GM18508 (cell line): ENCODE measurements at regions not wholly inside any gene's neighbourhood (a gene's known extent, or its start where the extent isn't known, plus 50 kb on each side); places are given as distances from the start of the nearest gene placed in this dataset.
"Not testable (repeated sequence)": the region's sequence is repeated elsewhere in the genome, so short reads cannot be mapped to it uniquely, and the experiment has no call there.

ENCODE experiments used
- ATAC-seq: cut with Tn5 transposase; IDR thresholded peaks from one replicate; pipeline ENCODE4 v1.9.1; 2021; ENCODE audit warnings: moderate number of reproducible peaks; ENCODE audit not compliant: insufficient read depth, unreplicated experiment

GRCh38 chr13:105838231-105838630, 697.2 kb downstream of the EFNB2 start:
- ATAC-seq, result no peak

- ATAC-seq, result not testable (repeated sequence)
These were observed 698.2 kb downstream of the EFNB2 start for GRCh38 chr13:105837295-105837694.

- no peak for ATAC-seq
These were observed 704.6 kb downstream of the EFNB2 start for GRCh38 chr13:105830821-105831220.

DNA sequence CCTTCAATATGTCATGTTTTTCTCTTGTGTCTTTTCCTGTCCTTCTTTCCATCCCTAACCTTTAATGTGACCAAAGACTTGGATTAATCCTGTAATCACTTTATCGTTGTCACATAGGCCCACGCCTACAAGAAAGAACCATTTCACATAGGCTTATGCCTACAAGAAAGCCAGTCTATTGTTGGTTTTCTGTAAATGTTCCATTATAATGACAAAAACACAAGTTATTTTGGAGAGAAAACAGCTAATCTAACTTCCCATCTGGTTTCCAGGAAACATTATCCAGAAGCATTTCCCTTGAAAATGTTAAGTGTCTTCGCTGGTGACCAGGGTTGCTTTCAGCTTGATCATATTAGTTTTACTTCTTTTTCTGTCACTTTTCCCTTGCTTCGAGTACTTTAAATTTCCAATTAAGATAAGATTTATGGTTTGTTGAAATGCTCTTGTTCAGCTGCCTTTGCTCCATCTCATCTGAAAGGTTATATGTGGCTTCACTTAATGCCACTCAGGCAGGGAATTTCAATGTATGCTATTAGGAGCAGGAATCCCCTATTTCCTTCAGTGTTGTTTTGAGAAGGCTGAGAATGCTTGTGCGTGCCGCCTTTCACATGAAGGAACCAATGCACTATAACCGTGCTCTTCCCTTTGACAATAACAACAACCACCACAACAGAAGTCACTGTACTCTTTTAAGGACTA, 708.2 kb downstream of the EFNB2 start:
- ATAC-seq, result no peak

DNA sequence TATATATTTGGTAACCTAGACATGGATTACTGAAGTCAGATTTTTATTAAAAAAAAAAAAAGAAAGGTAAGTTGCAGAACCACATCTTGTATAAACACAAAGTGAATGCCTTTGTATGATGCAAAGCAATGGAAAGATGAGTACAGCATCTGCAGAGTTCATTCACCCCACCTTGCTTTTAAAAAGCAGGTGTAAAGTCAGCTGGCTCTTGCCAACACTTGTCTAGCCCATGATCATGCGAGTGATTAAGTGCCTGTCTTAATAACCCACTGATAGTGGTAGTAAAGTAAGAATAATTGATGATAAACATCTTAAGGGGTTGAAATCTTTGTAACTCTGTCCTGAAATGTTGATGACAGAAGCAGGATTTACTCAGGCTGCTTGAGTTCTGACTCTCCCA, 710.4 kb downstream of the EFNB2 start:
- ATAC-seq, result no peak

DNA sequence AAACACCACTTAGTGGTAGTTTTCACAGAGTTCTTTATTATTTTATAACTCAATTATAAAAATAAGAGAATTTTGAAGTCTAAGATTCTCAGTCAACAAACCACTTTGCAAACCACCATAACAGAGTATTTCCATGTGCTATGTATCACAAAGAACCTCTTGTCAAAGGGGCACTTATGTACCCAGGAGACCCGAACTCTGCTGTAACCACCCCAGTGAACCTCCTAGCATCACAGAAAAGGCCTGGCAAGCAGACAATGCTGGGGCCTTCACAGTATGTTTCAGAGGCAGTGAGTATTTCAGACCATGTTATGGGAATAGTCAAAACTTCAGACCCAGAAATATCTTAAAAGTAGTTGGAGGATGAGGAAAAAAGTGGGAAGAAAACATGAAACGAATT, 714.1 kb downstream of the EFNB2 start:
- ATAC-seq, result no peak

DNA sequence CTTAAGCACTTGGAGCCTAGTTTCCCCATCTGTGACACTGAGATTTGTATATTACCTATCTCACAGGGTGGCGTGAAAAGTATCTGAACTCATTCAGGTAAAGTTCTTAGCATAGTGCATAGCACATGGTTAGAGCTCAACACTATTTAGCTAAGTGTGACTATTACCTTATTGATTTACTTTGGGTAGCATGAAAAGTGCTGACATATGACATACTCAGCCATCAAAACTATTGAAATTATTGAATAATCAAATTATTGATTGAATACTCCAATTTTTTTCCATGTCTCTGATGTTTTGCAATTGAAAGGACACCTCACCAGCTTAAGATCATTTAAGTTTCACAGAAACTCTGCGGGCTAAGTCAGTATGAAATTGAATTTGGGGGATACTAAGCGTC, 715.0 kb downstream of the EFNB2 start:
- ATAC-seq, result no peak

- no peak for ATAC-seq
These were observed 718.0 kb downstream of the EFNB2 start for GRCh38 chr13:105817498-105817897.

- no peak for ATAC-seq
These were observed 718.5 kb downstream of the EFNB2 start for GRCh38 chr13:105816994-105817393.

GRCh38 chr13:105814902-105815250, 720.6 kb downstream of the EFNB2 start:
- ATAC-seq, result no peak

GRCh38 chr13:105814219-105814901, 721.1 kb downstream of the EFNB2 start:
- no peak for ATAC-seq

DNA sequence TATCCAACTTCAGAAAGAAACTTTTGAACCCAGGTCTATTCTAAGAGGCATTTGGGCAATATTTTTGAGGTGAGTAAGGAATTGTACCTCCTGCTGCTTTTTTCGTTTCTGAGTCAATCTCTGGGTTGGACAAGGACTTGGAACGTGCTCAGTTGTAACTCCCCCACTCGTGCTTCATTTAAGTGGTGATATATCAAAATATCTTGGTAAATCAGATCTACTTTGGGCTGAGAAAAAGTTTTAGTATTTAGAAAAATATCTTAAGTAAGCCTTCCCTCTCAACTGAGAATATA, 728.9 kb downstream of the EFNB2 start:
- no peak for ATAC-seq

DNA sequence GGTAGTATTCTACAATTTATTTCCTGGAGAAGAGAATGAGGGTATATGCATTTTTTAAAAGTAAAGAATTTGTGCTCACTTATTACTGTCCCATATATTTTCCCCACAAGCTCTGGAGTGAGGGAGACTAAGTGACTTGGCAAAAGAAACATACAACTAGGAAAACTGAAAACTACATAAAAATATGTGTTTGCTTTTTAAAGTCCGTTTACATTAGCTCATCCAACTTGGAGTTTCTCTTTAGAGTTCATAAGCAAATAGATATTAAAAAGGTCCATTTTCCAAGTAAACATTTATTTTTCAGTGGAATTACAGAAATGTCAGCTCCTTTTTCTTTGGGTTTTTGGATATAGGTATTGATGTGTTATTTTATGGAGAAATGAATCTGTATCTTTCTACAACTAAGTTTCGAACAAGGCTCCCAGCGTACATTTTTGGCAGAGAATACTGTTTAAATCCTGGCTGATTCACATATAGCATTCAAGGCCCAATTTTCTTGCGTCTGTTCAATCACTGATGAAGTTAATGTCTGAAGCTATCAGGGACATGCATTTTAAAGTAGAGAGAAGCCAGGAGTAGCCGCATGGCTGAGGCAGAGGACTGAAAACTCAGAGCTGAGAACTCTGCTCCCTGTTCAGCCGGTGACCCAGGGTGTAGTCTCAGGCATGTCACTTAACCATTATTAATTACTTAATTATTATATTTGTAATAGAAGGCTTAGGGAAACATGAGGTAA, 729.4 kb downstream of the EFNB2 start:
- ATAC-seq, result no peak

DNA sequence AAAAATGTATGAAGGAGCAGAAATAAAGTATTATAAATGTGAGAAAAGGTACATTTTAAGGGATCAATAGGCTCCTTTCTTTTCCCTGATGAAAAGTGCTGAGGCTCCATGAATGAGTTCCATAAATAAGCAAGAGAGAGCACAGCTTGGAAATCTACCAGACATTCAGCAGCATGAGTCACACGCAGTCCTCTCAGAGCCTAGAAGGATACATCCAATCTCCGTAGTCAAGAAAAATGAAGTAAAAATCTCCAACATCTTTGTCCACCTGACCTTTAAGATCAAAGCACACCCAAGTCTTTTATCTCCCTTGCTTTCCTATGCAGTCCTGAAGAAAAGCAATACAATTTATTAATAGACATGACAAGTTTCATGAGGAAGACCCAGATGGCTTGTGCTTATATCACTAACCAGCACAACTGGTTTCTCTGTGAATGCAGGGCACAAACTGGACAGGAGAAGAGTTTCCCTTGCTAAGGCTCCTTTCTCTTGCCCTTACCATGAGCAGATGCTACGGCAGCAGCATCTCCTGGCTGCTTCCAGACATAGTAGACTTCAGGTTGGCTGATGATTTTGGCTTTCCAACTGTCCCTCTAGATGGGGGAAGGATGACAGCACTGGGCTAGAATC, 730.8 kb downstream of the EFNB2 start:
- no peak for ATAC-seq

DNA sequence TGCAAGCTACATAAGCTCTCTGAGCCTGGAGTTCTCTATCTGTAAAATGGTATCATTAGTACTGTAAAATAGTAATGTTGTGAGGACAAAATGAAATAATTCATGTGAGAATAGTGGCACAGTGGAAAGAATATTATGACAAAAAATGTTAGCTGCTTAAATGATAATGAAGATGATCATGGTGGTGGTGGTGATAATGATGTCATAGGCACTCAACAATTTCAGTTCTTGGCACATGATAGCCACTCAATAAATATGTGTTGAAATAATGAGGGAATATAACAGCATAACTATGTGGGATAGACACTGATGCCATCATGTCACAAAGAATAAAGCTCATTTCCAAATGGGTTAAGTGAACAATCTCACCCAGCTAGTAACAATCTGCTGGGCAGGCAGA, 736.3 kb downstream of the EFNB2 start:
- ATAC-seq, result no peak

- no peak for ATAC-seq
These were observed 736.9 kb downstream of the EFNB2 start for GRCh38 chr13:105798541-105798940.

DNA sequence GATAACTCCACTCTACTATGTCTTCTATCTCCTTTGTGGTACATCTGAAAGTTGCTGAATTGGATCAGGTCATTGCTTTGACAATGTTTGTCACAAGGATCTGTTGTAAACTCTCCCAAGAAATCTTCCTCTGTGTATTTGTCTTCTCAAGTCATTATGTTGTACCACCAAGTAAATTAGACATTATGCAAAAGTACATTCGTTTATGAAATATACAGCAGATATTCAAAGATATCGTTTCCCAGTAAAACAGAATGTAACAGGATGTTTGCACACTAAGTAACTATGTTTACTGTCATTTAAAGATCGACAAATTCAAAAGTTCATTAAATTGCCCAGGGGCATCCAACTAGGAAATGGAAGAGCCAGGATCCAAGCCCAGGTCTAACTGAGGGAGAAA, 739.4 kb downstream of the EFNB2 start:
- no peak for ATAC-seq

DNA sequence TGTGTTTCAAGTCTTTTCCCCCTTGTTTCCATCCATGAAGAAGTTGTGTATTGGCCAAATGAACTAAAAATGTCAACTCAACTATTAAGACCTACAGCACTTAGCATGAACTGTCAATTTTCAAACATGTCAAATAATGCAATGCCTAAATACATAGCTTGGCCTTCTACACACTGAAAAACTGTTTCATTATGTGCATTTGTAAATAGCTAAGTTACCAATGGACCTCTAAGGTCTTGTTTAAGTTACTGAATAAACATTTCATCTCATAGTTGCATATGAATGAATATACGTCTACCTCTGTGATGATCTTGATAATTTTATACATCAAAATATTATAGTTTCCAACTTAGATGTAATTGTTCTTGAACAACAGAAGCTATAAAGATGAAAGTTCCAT, 744.5 kb downstream of the EFNB2 start:
- no peak for ATAC-seq

DNA sequence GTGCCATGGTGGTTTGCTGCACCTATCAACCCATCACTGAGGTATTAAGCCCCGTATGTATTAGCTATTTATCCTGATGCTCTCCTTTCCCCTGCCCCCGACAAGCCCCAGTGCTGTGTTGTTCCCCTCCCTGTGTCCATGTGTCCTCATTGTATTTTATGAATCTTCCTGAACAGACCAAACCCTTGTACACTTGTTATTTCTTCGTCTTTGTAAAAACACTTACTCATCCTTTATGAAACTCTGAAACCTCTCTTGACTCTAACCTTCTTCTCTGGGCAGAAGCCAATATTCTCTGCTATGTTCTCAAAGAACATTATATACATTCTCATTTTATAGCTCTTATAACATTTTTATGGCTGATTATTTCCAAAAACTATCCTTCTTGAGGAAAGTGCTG, 746.9 kb downstream of the EFNB2 start:
- no peak for ATAC-seq

GRCh38 chr13:105787632-105788031, 747.8 kb downstream of the EFNB2 start:
- ATAC-seq, result no peak

DNA sequence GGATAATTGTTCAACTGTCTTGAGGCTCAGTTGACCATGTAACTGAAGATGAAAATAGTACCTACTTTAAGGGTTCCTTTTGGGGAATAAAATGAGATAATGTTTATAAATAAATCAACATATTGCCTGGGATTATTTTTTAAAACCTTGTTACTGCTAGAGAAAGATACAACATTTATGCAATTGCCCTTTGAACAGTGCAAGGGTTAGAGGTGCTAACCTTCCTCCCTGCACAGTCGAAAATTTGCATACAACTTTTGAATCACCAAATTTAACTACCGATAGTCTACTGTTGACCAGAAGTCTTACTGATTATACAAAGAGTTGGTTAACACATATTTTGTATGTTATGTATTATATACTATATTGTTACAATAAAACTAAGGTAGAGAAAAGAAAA, 750.0 kb downstream of the EFNB2 start:
- ATAC-seq, result no peak
